Activated CD4-positive, alpha-beta T cell treated with anti-CD3 and anti-CD28 coated beads for 36 hours (primary cell): ENCODE measurements at regions not wholly inside any gene's neighbourhood (a gene's known extent, or its start where the extent isn't known, plus 50 kb on each side); places are given as distances from the start of the nearest gene placed in this dataset.

ENCODE experiments used
- ATAC-seq: fragments of 200-7000 bp; cut with Tn5 transposase; one replicate; pipeline ENCODE4 v1.10.0; 2021; ENCODE audit warnings: mild to moderate bottlenecking, moderate library complexity
- CTCF ChIA-PET: fragments of 350-600 bp; sonication (Branson Sonifier 250); formaldehyde crosslinking; loops from one replicate; lab custom pipeline; 2021; ENCODE audit warnings: antibody characterized with exemption; lab: Charles Lee
- POLR2A ChIA-PET: fragments of 350-600 bp; sonication (Branson Sonifier 250); formaldehyde crosslinking; loops from one replicate; lab custom pipeline; 2021; ENCODE audit warnings: antibody characterized with exemption, inconsistent platforms; lab: Charles Lee
- DNase-seq: peaks from one replicate; pipeline ENCODE4 v3.0.0-alpha.2; 2020
- H3K27ac Mint-ChIP-seq: one replicate; pipeline ENCODE4 v1.8.0; 2021; ENCODE audit warnings: mixed read lengths
- H3K27me3 Mint-ChIP-seq: one replicate; pipeline ENCODE4 v1.8.0; 2021; ENCODE audit warnings: mixed read lengths
- H3K36me3 Mint-ChIP-seq: one replicate; pipeline ENCODE4 v1.8.0; 2021; ENCODE audit warnings: low read depth, mixed read lengths
- H3K4me1 Mint-ChIP-seq: one replicate; pipeline ENCODE4 v1.8.0; 2021; ENCODE audit warnings: mixed read lengths
- H3K4me3 Mint-ChIP-seq: one replicate; pipeline ENCODE4 v1.8.0; 2021; ENCODE audit warnings: mild to moderate bottlenecking, moderate library complexity, mixed read lengths
- H3K9me3 Mint-ChIP-seq: one replicate; pipeline ENCODE4 v1.8.0; 2021; ENCODE audit warnings: low read depth, mixed read lengths
- intact Hi-C, 2 experiments: fragments of 100-400 bp; cut with DNase I in 1 of 2; cut with micrococcal nuclease in 1 of 2; formaldehyde crosslinking; loops; one replicate each; pipeline versions ENCODE4 v1.14.2 to v1.15.1; 2022 to 2024; cut with DNase I, micrococcal nuclease

DNA sequence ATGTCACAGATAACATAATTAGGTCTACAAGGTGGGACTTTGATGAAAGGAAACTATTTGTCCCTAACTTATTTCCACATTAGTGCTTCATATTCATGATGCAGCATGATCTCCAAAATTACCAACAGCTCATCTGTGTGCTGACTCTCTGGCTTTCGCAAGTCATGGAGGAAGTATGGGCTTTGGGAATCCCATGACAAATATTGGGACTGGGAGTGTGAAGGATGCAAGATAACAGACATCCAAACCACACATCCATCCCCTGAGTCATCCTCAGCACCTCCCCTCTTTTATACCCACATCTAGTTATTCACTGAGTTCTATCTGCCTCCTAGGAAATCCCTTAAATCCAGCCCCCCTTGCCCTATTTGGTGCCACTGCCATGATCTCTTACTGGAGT, 102.8 kb upstream of the COL24A1 start:
- Mint-ChIP-seq H3K4me1 (no peaks in the 10 kb centered on the region), H3K27ac (no peak overlapping the region), H3K27me3 (no peaks in the 10 kb centered on the region), H3K4me3 (no peak overlapping the region), H3K9me3 (no peaks in the 10 kb centered on the region), H3K36me3 (no peaks in the 10 kb centered on the region)
- intact Hi-C loops: no loop called here
- CTCF ChIA-PET: no interaction called here
- ATAC-seq (no peak), DNase-seq (no peak)
- POLR2A ChIA-PET: no interaction called here

DNA sequence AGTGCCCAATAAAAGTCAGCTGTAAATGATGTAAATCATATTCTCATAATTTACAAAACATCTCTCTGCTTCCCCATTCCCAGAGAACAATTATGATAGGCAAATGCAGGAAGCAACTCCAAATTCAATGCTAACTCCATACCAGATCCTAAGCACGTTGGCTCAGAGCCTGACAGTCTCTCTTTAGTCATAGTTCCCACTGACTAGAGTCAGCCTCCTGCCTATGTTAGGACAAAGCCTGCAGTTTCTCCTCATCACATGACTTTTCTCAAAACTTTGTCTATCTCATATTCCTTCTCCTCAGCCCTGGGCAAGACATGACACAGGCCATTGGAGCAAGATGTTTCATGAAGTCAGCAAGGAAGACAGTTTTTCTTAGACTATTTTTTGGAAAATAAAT, 101.5 kb upstream of the COL24A1 start:
- CTCF ChIA-PET: no interaction called here

DNA sequence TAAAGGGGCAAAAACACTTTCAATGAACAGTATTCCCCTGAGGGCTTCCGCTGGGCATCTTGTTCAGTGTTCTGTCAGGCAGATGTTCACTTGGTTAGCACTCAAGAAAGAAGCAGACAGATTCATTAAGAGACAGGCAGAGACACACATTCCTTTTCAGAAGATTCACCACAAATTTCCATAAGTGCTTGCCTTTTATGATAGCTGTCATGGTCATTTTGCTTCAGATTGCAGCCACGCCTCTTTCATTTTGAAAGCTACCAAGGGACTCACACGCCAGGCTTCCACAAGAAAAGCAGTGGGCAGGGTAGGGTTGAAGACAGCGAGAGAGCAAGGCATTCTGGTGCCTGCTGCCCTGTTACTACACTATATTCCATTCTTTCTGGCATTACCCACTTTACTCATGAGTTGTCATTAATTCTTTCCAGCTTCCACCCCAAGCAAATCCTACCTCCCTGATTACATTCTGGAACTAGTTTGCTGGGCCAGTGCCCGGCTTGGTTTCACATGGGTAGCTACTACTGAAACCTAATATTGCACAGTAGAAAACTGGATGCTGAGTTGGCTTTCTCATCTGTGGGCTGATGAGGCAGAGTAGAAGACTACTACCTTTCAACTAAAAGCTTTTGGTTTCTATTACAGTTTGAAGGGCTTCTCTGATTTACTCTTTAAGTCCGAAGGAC, 91.2 kb upstream of the COL24A1 start:
- no peaks in the 10 kb centered on the region for H3K4me1 Mint-ChIP-seq

More for the DNA sequence above, 101.5 kb upstream of the COL24A1 start:
- H3K27me3 Mint-ChIP-seq: no peaks in the 10 kb centered on the region
- POLR2A ChIA-PET: no interaction called here
- no peak overlapping the region for H3K4me3 Mint-ChIP-seq
- DNase-seq: no peak
- ATAC-seq: no peak
- H3K27ac Mint-ChIP-seq: no peak overlapping the region
- H3K9me3 Mint-ChIP-seq: no peaks in the 10 kb centered on the region
- no peaks in the 10 kb centered on the region for H3K36me3 Mint-ChIP-seq
- intact Hi-C loops: no loop called here
- H3K4me1 Mint-ChIP-seq: no peaks in the 10 kb centered on the region

DNA sequence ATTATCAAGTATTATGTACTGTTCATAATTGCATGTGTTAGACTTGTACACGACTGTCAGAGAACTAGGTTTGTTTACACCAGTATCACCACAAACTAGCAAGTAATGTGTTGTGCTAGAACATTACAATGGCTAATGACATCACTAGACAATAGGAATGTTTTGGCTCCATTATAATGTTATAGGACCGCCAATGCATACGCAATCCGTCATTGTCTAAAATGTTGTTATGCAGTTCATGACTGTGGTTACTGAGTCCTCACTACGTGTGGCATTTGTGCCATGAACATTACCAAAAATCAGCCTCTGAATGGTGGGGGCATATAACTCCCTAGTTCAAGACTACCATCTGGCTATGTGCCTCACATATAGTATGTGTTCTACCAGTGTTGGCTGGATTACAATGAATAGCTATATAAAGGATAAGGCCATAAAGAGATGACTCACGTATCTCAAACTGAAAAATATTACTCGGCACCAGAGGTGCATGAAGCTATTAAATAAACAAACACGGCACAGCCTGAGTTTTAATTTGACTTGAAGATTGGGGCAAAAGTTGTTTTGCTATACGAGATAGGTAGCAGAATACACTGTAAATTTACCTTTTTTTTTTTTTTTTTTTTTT, 89.1 kb upstream of the COL24A1 start:
- DNase-seq (no peak), ATAC-seq (no peak)
- intact Hi-C loops: no loop called here
- Mint-ChIP-seq H3K4me1 (no peaks in the 10 kb centered on the region), H3K9me3 (no peaks in the 10 kb centered on the region), H3K27me3 (no peaks in the 10 kb centered on the region), H3K27ac (no peak overlapping the region), H3K4me3 (no peak overlapping the region), H3K36me3 (no peaks in the 10 kb centered on the region)
- POLR2A ChIA-PET: no interaction called here
- CTCF ChIA-PET: interaction anchor here (0.7 kb wide), 1 partner anchor 126 kb away, joined by 3 read pairs; no protein-coding TSS in a partner anchor

More for the DNA sequence above, 91.2 kb upstream of the COL24A1 start:
- Mint-ChIP-seq H3K4me3 (no peak overlapping the region), H3K27me3 (no peaks in the 10 kb centered on the region), H3K9me3 (peaks cover 3% of the 10 kb centered on the region), H3K36me3 (no peaks in the 10 kb centered on the region), H3K27ac (no peak overlapping the region)
- intact Hi-C loops: no loop called here
- ChIA-PET CTCF (interaction anchor here (1.1 kb wide), 1 partner anchor 65 kb away, joined by 3 read pairs; no protein-coding TSS in a partner anchor), POLR2A (interaction anchor here (0.6 kb wide), 1 partner anchor 60 kb away, joined by 3 read pairs; no protein-coding TSS in a partner anchor)
- DNase-seq (no peak), ATAC-seq (no peak)

DNA sequence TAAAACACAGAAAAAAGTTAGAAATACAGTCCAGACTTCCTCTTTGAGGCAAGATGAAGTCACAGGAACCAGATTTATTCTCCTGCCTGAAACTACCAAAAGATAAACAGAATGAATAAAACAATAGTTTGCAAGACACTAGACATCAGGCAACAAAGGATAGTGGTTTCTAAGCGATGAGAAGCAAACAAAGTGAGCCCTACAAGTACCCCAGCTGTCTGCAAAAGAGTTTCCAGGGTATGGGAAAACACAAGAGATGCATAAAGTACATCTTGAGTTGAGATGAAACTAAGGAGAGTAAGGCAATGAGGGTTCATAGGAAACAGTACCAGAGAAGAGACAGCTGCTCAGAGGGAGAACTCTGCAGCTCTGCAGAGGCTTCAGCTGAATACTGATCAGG, 83.3 kb upstream of the COL24A1 start:
- Mint-ChIP-seq H3K36me3 (no peaks in the 10 kb centered on the region), H3K4me1 (no peaks in the 10 kb centered on the region), H3K9me3 (peaks cover 3% of the 10 kb centered on the region), H3K27me3 (no peaks in the 10 kb centered on the region), H3K27ac (no peak overlapping the region), H3K4me3 (no peak overlapping the region)
- no peak for ATAC-seq
- ChIA-PET CTCF (no interaction called here), POLR2A (no interaction called here)
- intact Hi-C loops: no loop called here
- DNase-seq: no peak

DNA sequence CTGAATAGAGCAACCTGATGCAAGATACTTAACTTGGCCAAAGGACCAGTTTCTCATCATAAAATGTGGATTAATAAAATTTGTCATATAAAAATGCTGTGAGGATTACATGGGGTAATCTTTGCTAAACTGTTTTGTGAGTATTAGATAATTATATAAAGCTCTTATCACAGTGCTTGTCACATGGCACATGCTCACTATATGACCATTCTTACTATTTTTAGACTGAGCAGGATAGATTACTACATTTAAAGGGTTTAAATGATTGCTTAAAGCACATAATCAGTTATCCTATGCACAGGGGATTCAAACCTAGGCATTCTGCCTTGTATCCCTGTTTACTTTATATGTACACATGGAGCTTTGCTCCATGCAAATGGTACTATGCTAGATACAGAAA, 82.9 kb upstream of the COL24A1 start:
- Mint-ChIP-seq H3K36me3 (no peaks in the 10 kb centered on the region), H3K27me3 (no peaks in the 10 kb centered on the region), H3K9me3 (peaks cover 3% of the 10 kb centered on the region), H3K27ac (no peak overlapping the region), H3K4me3 (no peak overlapping the region), H3K4me1 (no peaks in the 10 kb centered on the region)
- ChIA-PET CTCF (no interaction called here), POLR2A (no interaction called here)
- intact Hi-C loops: no loop called here
- no peak for DNase-seq
- ATAC-seq: no peak

DNA sequence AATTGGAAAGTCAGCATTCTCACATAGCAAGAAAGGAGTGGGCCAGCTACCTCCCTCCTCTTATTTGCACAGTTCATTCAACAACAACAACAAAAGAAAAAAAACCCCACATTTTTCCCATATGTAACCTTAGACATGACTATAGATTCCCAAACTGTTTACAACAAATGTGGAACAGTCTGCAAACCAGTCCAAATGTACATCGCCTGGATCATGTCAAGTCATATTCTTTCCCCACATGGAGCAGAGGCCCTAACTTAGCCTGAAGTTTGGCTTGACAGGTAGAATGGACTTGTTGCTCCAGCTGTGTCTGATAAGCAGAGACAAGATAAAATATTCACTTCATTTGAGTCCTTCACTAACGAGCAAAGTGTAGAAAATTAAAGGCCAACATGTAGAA, 81.7 kb upstream of the COL24A1 start:
- POLR2A ChIA-PET: no interaction called here
- Mint-ChIP-seq H3K36me3 (no peaks in the 10 kb centered on the region), H3K4me1 (no peaks in the 10 kb centered on the region), H3K9me3 (peaks cover 3% of the 10 kb centered on the region), H3K27me3 (no peaks in the 10 kb centered on the region), H3K4me3 (no peak overlapping the region), H3K27ac (no peak overlapping the region)
- DNase-seq: no peak
- intact Hi-C loops: no loop called here
- ATAC-seq: no peak
- CTCF ChIA-PET: no interaction called here

DNA sequence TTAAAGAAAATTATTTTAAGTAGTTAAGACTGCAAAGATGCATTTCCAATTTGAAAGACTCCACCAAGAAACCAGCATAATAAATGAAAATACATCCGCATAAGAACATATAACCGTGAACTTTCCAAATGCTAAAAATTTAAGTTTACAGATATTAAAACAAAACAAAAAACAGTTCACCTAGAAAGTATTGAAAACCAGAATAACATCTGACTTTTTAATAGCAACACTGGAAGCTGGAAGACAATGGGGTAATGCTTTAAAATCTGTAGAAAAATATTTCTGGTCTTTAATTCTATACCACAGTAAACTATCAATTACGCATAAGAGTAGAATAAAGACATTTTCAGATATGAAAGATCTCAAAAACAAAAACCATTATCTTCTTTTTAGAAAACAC, 79.3 kb upstream of the COL24A1 start:
- CTCF ChIA-PET: no interaction called here
- no peak for ATAC-seq
- POLR2A ChIA-PET: no interaction called here
- no peak for DNase-seq
- no peak overlapping the region for H3K27ac Mint-ChIP-seq
- peaks cover 3% of the 10 kb centered on the region for H3K9me3 Mint-ChIP-seq
- no peaks in the 10 kb centered on the region for H3K4me1 Mint-ChIP-seq
- intact Hi-C loops: no loop called here
- H3K4me3 Mint-ChIP-seq: no peak overlapping the region
- no peaks in the 10 kb centered on the region for H3K27me3 Mint-ChIP-seq
- no peaks in the 10 kb centered on the region for H3K36me3 Mint-ChIP-seq

DNA sequence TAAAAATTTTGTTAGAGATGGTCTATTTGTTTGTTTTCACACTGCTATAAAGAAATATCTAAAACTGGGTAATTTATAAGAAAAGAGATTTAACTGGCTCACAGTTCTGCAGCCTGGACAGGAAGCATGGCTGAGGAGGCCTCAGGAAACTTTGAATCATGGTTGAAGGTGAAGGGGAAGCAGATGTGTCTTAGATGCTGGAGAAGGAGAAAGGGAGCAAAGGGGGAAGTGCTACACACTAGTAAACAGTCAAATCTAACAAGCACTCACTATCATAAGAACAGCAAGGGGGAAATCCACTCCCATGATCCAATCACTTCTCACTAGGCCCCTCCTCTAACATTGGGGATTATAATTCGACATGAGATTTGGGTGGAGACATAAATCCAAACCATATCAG, 76.8 kb upstream of the COL24A1 start:
- intact Hi-C loops: no loop called here
- Mint-ChIP-seq H3K27me3 (no peaks in the 10 kb centered on the region), H3K36me3 (no peaks in the 10 kb centered on the region), H3K27ac (no peak overlapping the region), H3K4me1 (no peaks in the 10 kb centered on the region), H3K4me3 (no peak overlapping the region), H3K9me3 (peaks cover 3% of the 10 kb centered on the region)
- CTCF ChIA-PET: interaction anchor here (0.7 to 1.0 kb wide), 2 partner anchors 14 to 46 kb away, joined by 3 read pairs; no protein-coding TSS in a partner anchor
- ATAC-seq: no peak
- POLR2A ChIA-PET: no interaction called here
- no peak for DNase-seq

DNA sequence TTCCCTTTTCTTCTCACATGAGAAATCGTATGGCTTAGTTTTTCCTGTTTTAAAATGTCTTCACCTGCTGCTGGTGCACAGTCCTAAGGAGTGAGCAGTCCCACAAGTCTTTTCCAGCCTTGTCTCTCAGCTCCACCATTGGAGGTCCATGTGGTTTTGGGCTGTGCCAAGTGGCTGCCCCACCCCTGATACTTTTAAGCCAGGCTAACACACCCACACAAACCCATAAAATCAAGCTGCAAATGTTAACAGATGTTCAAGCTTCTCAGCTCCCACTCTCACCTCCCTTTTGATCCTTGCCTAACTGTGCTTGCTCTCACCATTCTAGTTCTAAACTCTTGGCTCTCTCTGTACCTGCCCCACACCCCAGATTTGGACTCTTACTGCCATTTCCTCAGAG, 74.5 kb upstream of the COL24A1 start:
- Mint-ChIP-seq H3K36me3 (no peaks in the 10 kb centered on the region), H3K27me3 (no peaks in the 10 kb centered on the region), H3K4me1 (no peaks in the 10 kb centered on the region), H3K27ac (no peak overlapping the region), H3K4me3 (no peak overlapping the region), H3K9me3 (peaks cover under 1% of the 10 kb centered on the region)
- ChIA-PET CTCF (no interaction called here), POLR2A (no interaction called here)
- intact Hi-C loops: no loop called here
- ATAC-seq (no peak), DNase-seq (no peak)

DNA sequence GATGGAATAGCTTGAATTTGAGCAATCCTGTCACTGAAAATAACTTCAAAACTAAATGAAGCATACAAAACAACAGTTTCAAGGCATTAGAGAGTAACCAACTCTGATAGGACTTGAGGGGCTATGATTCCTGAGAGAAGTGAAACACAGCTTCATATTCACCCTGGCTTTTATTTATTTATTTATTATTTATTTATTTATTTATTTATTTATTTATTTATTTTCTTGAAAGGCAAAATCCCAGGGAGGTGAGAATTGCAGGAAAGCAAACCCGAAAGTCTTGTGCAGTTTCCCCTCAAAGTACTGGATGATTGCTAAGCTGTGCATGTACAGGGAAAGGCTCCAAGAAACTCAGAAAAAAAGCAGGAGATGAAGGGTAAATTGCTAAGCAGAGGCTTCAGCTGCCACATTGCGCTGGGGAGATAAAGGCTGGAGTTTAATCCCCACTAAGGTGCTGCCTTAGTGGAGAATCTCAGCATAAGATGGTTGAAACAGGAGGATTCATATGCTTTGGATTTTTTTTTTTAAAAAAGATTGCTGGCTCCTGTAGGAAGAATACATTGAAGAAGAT, 72.9 kb upstream of the COL24A1 start:
- no peaks in the 10 kb centered on the region for H3K36me3 Mint-ChIP-seq
- CTCF ChIA-PET: no interaction called here
- DNase-seq (no peak), ATAC-seq (no peak)
- POLR2A ChIA-PET: no interaction called here
- H3K4me1 Mint-ChIP-seq: no peaks in the 10 kb centered on the region
- no peak overlapping the region for H3K27ac Mint-ChIP-seq
- no peaks in the 10 kb centered on the region for H3K27me3 Mint-ChIP-seq
- intact Hi-C loops: no loop called here
- no peak overlapping the region for H3K4me3 Mint-ChIP-seq
- H3K9me3 Mint-ChIP-seq: no peaks in the 10 kb centered on the region

DNA sequence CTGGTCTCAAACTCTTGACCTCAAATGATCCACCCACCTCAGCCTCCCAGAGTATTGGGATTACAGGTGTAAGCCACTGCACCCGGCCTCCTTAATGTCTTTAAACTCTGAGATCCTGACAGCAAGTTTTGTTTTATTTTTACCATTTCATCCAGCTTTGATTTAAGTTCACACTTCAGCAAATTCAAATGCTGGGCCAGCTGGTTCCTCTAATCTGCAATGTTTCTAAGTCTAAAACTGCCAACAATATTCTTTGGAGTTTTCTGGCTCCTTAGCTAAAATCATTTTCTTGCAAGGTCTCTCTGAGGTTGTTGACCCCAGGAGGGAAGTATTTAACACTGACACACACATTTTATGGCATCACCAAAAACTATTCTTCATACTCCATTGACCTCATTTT, 72.0 kb upstream of the COL24A1 start:
- CTCF ChIA-PET: no interaction called here
- intact Hi-C loops: no loop called here
- DNase-seq: no peak
- POLR2A ChIA-PET: no interaction called here
- no peaks in the 10 kb centered on the region for H3K27me3 Mint-ChIP-seq
- H3K36me3 Mint-ChIP-seq: no peaks in the 10 kb centered on the region
- ATAC-seq: no peak
- no peak overlapping the region for H3K4me3 Mint-ChIP-seq
- H3K9me3 Mint-ChIP-seq: no peaks in the 10 kb centered on the region
- H3K4me1 Mint-ChIP-seq: no peaks in the 10 kb centered on the region
- H3K27ac Mint-ChIP-seq: no peak overlapping the region
